ENCODE measurements at regions not wholly inside any gene's neighbourhood (a gene's known extent, or its start where the extent isn't known, plus 50 kb on each side); places are given as distances from the start of the nearest gene placed in this dataset.

DNA sequence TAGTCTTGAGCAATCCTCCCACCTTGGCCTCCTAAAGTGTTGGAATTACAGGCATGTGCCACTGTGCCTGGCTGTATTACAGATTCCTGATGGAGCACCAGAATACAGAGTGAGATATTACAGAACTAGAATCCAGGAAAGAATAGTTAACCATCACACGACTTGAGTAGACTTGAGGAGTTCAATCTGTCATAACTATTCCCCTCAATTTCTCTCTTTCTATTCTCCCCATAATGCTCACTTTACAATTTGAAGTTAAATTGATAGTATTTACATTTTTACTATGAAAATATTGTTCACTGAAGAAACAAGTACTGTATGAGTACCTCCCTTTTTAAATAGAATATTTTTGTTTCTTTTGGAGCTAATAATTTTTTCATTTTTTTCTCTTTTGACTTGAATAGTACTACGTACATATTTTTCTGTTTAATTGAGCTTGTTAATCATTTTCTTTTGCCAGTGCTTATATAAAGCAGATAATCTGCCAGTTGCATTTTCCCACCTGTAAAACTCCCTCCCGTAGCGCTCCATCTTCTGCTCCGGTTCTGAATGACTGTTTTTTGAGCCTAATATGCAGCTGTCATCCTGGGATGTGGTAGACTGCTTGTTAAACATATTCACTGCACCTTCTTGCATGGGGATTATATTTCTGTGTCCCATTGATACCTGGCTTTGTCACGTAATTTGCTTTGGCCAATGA lies 105.5 kb downstream of the MYCN start:
- Histone ChIP-seq H3K4me3 (ENCODE audit: low read depth, low read length) (no peak overlapping the region), H3K9me3 (peaks cover 19% of the 10 kb centered on the region), H3K27me3 (no peaks in the 10 kb centered on the region), H3K4me1 (peaks cover 19% of the 10 kb centered on the region), H3K36me3 (no peaks in the 10 kb centered on the region)
- peak; percentile 0 for DNase-seq
- TF ChIP-seq CTCF (IDR thresholded peaks at IDR 0.05; ENCODE audit: low read depth, low read length), result no peak

- Histone ChIP-seq H3K27me3 (no peaks in the 10 kb centered on the region), H3K9me3 (peaks cover 19% of the 10 kb centered on the region), H3K4me1 (peaks cover 11% of the 10 kb centered on the region), H3K36me3 (no peaks in the 10 kb centered on the region), H3K4me3 (ENCODE audit: low read depth, low read length) (no peak overlapping the region)
- TF ChIP-seq CTCF (IDR thresholded peaks at IDR 0.05; ENCODE audit: low read depth, low read length), result no peak
- DNase-seq, result no peak
Observed at GRCh38 chr2:16044946-16045456, 104.7 kb downstream of the MYCN start.

DNA sequence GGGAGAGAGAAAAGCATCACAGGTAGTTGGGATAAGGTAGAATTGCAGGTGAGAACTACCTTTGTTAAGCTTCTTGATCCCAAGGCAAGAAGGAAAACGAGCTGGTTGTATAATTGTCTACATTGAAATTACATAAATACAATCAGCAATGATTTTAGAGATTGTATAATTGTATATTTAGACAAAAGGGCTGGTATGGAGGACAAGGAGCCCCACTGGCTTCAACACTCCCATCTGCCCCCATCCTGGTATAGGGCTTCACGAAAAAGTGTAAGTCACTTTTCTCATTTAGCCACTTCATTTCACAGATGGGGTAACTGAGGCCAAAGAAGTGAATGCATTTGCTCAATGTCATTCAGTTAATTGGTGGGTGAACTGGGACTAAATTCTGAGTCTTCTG lies 103.3 kb downstream of the MYCN start:
- Histone ChIP-seq H3K36me3 (no peaks in the 10 kb centered on the region), H3K4me3 (ENCODE audit: low read depth, low read length) (no peak overlapping the region), H3K4me1 (0 out of 2 replicates have a peak, but pooled peaks cover 2% of the 10 kb centered on the region), H3K27me3 (no peaks in the 10 kb centered on the region), H3K9me3 (peaks cover 19% of the 10 kb centered on the region)
- no peak for DNase-seq
- no peak for TF ChIP-seq CTCF (IDR thresholded peaks at IDR 0.05; ENCODE audit: low read depth, low read length)

GRCh38 chr2:16043192-16043591 lies 102.8 kb downstream of the MYCN start:
- Histone ChIP-seq H3K4me3 (ENCODE audit: low read depth, low read length) (no peak overlapping the region), H3K36me3 (no peaks in the 10 kb centered on the region), H3K9me3 (peaks cover 22% of the 10 kb centered on the region), H3K4me1 (peaks cover 2% of the 10 kb centered on the region; the same call in 1 of the 2 replicates), H3K27me3 (no peaks in the 10 kb centered on the region)
- TF ChIP-seq CTCF (IDR thresholded peaks at IDR 0.05; ENCODE audit: low read depth, low read length), result no peak
- DNase-seq, result no peak

GRCh38 chr2:16042201-16042700 lies 101.9 kb downstream of the MYCN start:
- H3K36me3 ChIP-seq, result no peaks in the 10 kb centered on the region
- H3K4me1 ChIP-seq, result peaks cover 11% of the 10 kb centered on the region
- no peak for TF ChIP-seq CTCF (IDR thresholded peaks at IDR 0.05; ENCODE audit: low read depth, low read length)
- DNase-seq, result peak; percentile 95
- H3K9me3 ChIP-seq, result peaks cover 27% of the 10 kb centered on the region
- H3K4me3 ChIP-seq (ENCODE audit: low read depth, low read length), result no peak overlapping the region
- no peaks in the 10 kb centered on the region for H3K27me3 ChIP-seq
